Aorta (tissue), 5 donors: ENCODE measurements at regions not wholly inside any gene's neighbourhood (a gene's known extent, or its start where the extent isn't known, plus 50 kb on each side); places are given as distances from the start of the nearest gene placed in this dataset.

Experiments used
- ATAC-seq: fragments of 200-7000 bp; cut with Tn5 transposase; one replicate; pipeline ENCODE4 v1.9.1; 2022; ENCODE audit warnings: moderate library complexity; ENCODE audit not compliant: low FRiP score
- DNase-seq, 2 donors: peaks; one replicate each; pipeline ENCODE4 v3.0.0-alpha.2; 2020
- H3K27ac ChIP-seq, 2 donors: one replicate each; pipeline ENCODE4 v1.5.1; 2013; ENCODE audit warnings: low read length in 2 of 2, mild to moderate bottlenecking in 2 of 2, moderate library complexity in 2 of 2, control low read depth in 1 of 2, inconsistent platforms in 1 of 2, low read depth in 1 of 2
- H3K27me3 ChIP-seq, 2 donors: one replicate each; pipeline ENCODE4 v1.6.1; 2013; ENCODE audit warnings: control low read depth in 1 of 2, low read length in 1 of 2, mild to moderate bottlenecking in 1 of 2, moderate library complexity in 1 of 2; ENCODE audit not compliant: insufficient read depth in 2 of 2, control insufficient read depth in 1 of 2
- H3K36me3 ChIP-seq, 2 donors: one replicate each; pipeline ENCODE4 v1.6.1; 2013; ENCODE audit warnings: control low read depth in 1 of 2, low read length in 1 of 2, mild to moderate bottlenecking in 1 of 2; ENCODE audit not compliant: insufficient read depth in 2 of 2, control insufficient read depth in 1 of 2
- H3K4me1 ChIP-seq, 2 donors: one replicate each; pipeline ENCODE4 v1.6.1; 2013; ENCODE audit warnings: low read length in 2 of 2, control low read depth in 1 of 2, mild to moderate bottlenecking in 1 of 2, moderate library complexity in 1 of 2; ENCODE audit not compliant: insufficient read depth in 2 of 2, control insufficient read depth in 1 of 2
- H3K4me3 ChIP-seq, 2 donors: one replicate each; pipeline ENCODE4 v1.5.1; 2013; ENCODE audit warnings: low read length in 2 of 2, control low read depth in 1 of 2, mild to moderate bottlenecking in 1 of 2
- H3K9me3 ChIP-seq: one replicate; pipeline ENCODE4 v1.6.1; 2013; ENCODE audit warnings: mild to moderate bottlenecking, low read length; ENCODE audit not compliant: control insufficient read depth
- WGBS, 2 donors: extraction: QIAGEN DNeasy Blood & Tissue Kit; methylation state at CpG; one replicate each; pipeline ENCODE4 v1.1.7; 2013; 5-methylcytosine and 5-hydroxymethylcytosine counted together
- intact Hi-C, 2 donors: fragments of 100-400 bp; cut with DNase I; formaldehyde crosslinking; loops; one replicate each; pipeline versions ENCODE4 v1.14.2 to v1.15.0; 2022
- donor health status: healthy with polysubstance abuse.
- donor health status: Bipolar disorder and iron deficiency.
- donor health status: DM: no; HTN: no; CAD: no.
- donor health status: DM: no; HTN: no; CAD: no.
- donor health status: DM: yes; HTN: yes; CAD: no.

GRCh38 chr15:69794645-69795469 is 302.9 kb downstream of the TLE3 start:
- Histone ChIP-seq H3K4me3 (no peak overlapping the region), H3K36me3 (no peaks in the 10 kb centered on the region), H3K27me3 (no peaks in the 10 kb centered on the region), H3K4me1 (no peaks in the 10 kb centered on the region), H3K27ac (peak overlapping the region; percentile 98 to 100), H3K9me3 (no peaks in the 10 kb centered on the region)
- peak; percentile 68 to 84 for DNase-seq
- intact Hi-C loops = loop anchor here (10.0 kb wide), 4 partner anchors 190 to 680 kb away; partner anchors contain the start of gene TLE3 (in 1 of the 2)
- ATAC-seq = peak; percentile 79
- WGBS, 2 donors = 7 to 8% methylated on average over 11 of the region's 11 CpGs

- no peak for DNase-seq
- no peaks in the 10 kb centered on the region for H3K4me1 ChIP-seq
- H3K27ac ChIP-seq = peak overlapping the region; percentile 90 to 98
- no peaks in the 10 kb centered on the region for H3K27me3 ChIP-seq
- WGBS, 2 donors = 62% methylated on average over 6 of the region's 6 CpGs
- intact Hi-C loops = loop anchor here (10.0 kb wide), 4 partner anchors 191 to 679 kb away; partner anchors contain the start of gene TLE3 (in 1 of the 2)
- no peak overlapping the region for H3K4me3 ChIP-seq
- ATAC-seq = no peak
- H3K9me3 ChIP-seq = no peaks in the 10 kb centered on the region
- H3K36me3 ChIP-seq = no peaks in the 10 kb centered on the region
Measured at GRCh38 chr15:69795601-69796000, 302.1 kb downstream of the TLE3 start.

- 72 to 74% methylated on average over 6 of the region's 6 CpGs for WGBS, 2 donors
- Histone ChIP-seq H3K27ac (peak overlapping the region in 1 of 2 donors; percentile 2), H3K36me3 (no peaks in the 10 kb centered on the region), H3K4me1 (no peaks in the 10 kb centered on the region), H3K27me3 (no peaks in the 10 kb centered on the region), H3K9me3 (no peaks in the 10 kb centered on the region), H3K4me3 (no peak overlapping the region)
- no peak for ATAC-seq
- peak in 1 of 2 donors; percentile 42 for DNase-seq
- intact Hi-C loops = loop anchor here (10.0 kb wide), 4 partner anchors 192 to 678 kb away; partner anchors contain the start of gene TLE3 (in 1 of the 2)
Measured at GRCh38 chr15:69797051-69797595, 300.6 kb downstream of the TLE3 start.

GRCh38 chr15:69797615-69798014 is 300.1 kb downstream of the TLE3 start:
- Histone ChIP-seq H3K36me3 (no peaks in the 10 kb centered on the region), H3K27ac (no peak overlapping the region), H3K9me3 (no peaks in the 10 kb centered on the region), H3K4me3 (no peak overlapping the region), H3K4me1 (no peaks in the 10 kb centered on the region), H3K27me3 (no peaks in the 10 kb centered on the region)
- 96 to 97% methylated on average over 3 of the region's 3 CpGs for WGBS, 2 donors
- ATAC-seq (no peak), DNase-seq (peak in 1 of 2 donors; percentile 6)
- intact Hi-C loops = loop anchor here (10.0 kb wide), 4 partner anchors 193 to 677 kb away; partner anchors contain the start of gene TLE3 (in 1 of the 2)

- no peak overlapping the region for H3K4me3 ChIP-seq
- intact Hi-C loops = loop anchor here (10.0 kb wide), 4 partner anchors 194 to 676 kb away; partner anchors contain the start of gene TLE3 (in 1 of the 2)
- peak in 1 of 2 donors; percentile 76 for DNase-seq
- no peaks in the 10 kb centered on the region for H3K4me1 ChIP-seq
- H3K9me3 ChIP-seq = no peaks in the 10 kb centered on the region
- WGBS, 2 donors = 66 to 68% methylated on average over 7 of the region's 7 CpGs
- H3K27me3 ChIP-seq = no peaks in the 10 kb centered on the region
- H3K27ac ChIP-seq = no peak overlapping the region
- H3K36me3 ChIP-seq = no peaks in the 10 kb centered on the region
- ATAC-seq = no peak
Measured at GRCh38 chr15:69798481-69799250, 299.1 kb downstream of the TLE3 start.

GRCh38 chr15:69801144-69801543 is 296.6 kb downstream of the TLE3 start:
- DNase-seq (peak in 1 of 2 donors; percentile 67), ATAC-seq (no peak)

GRCh38 chr15:69802432-69802831 is 295.3 kb downstream of the TLE3 start:
- intact Hi-C loops = no loop called here
- no peak overlapping the region for H3K4me3 ChIP-seq
- ATAC-seq (no peak), DNase-seq (peak in 1 of 2 donors; percentile 42)
- H3K36me3 ChIP-seq = no peaks in the 10 kb centered on the region
- 92 to 96% methylated on average over 4 of the region's 4 CpGs for WGBS, 2 donors
- no peaks in the 10 kb centered on the region for H3K9me3 ChIP-seq
- no peaks in the 10 kb centered on the region for H3K27me3 ChIP-seq
- no peaks in the 10 kb centered on the region for H3K4me1 ChIP-seq
- H3K27ac ChIP-seq = no peak overlapping the region

More at GRCh38 chr15:69801144-69801543, 296.6 kb downstream of the TLE3 start:
- no peaks in the 10 kb centered on the region for H3K4me1 ChIP-seq
- H3K36me3 ChIP-seq = no peaks in the 10 kb centered on the region
- intact Hi-C loops = no loop called here
- H3K27me3 ChIP-seq = no peaks in the 10 kb centered on the region
- WGBS, 2 donors = 82% methylated on average over 9 of the region's 9 CpGs
- H3K4me3 ChIP-seq = no peak overlapping the region
- H3K9me3 ChIP-seq = no peaks in the 10 kb centered on the region
- no peak overlapping the region for H3K27ac ChIP-seq

- WGBS, 2 donors = 86 to 95% methylated on average over 3 of the region's 3 CpGs
- H3K4me3 ChIP-seq = no peak overlapping the region
- no peaks in the 10 kb centered on the region for H3K36me3 ChIP-seq
- H3K27me3 ChIP-seq = no peaks in the 10 kb centered on the region
- intact Hi-C loops = no loop called here
- no peak for DNase-seq
- no peaks in the 10 kb centered on the region for H3K4me1 ChIP-seq
- H3K27ac ChIP-seq = no peak overlapping the region
- no peaks in the 10 kb centered on the region for H3K9me3 ChIP-seq
- no peak for ATAC-seq
Measured at GRCh38 chr15:69804786-69805185, 292.9 kb downstream of the TLE3 start.
